ENCODE measurements at regions not wholly inside any gene's neighbourhood (a gene's known extent, or its start where the extent isn't known, plus 50 kb on each side); places are given as distances from the start of the nearest gene placed in this dataset.

GRCh38 chr11:21893565-21893867 lies 299.4 kb upstream of the ANO5 start:
- TF ChIP-seq POLR2AphosphoS5 (IDR thresholded peaks at IDR 0.05) (no peak), CTCF (IDR thresholded peaks at IDR 0.05) (no peak), POLR2A (IDR thresholded peaks at IDR 0.05) (no peak)
